ENCODE measurements at regions not wholly inside any gene's neighbourhood (a gene's known extent, or its start where the extent isn't known, plus 50 kb on each side); places are given as distances from the start of the nearest gene placed in this dataset.

DNA sequence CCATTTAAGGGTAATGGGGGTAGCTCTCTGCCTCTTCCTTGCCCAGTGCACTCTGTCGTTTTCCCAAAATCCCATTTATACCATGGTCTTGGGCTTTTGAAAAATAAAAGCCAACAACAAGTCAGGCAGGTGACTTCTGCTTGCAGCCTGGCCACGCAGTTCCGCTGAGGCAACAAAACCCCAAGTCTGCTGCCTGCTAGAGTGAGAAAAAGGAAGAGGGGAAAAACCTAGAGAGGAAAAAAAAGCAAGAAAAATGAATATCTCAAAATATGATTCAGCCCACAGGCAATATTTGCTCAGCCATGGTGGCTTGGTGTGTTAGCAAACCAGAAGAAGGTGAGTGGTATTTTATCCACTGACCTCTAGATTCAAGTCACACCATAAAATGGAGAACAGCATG, 148.2 kb upstream of the FSTL4 start:
- DNase-seq = no peak

- no peak for DNase-seq
These were observed 146.3 kb upstream of the FSTL4 start for GRCh38 chr5:133758641-133759040.

- no peak for DNase-seq
These were observed 145.1 kb upstream of the FSTL4 start for GRCh38 chr5:133757396-133757945.

- DNase-seq = no peak
These were observed 144.4 kb upstream of the FSTL4 start for GRCh38 chr5:133756756-133757155.

- no peak for DNase-seq
These were observed 143.7 kb upstream of the FSTL4 start for GRCh38 chr5:133756036-133756435.

DNA sequence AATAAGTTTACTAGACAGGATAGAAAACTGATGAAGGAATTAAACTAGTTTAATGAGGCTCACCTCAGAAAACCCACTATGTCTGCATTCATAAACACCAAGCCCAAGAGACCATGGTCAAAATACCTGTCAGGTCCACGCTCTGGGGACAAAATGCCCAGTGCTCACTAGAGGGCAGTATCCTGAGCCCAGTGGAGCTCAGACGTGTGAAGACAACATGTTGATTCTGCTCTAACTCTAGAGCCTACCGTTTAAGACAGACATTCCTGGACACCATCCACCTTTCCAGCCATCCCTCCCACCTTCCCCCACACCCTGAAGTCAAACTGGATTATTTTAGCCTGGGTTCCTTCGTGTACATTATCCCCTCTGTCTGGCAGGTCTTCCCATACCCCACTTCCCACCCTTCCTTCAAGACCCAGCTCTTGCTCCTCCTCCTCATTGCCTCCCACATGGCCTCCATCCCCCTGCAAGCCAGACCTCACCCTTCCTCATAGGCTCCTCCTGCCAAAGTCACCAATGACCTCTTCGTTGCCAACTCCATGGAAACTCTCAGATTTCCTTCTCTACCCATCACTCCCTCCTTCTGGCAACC, 142.3 kb upstream of the FSTL4 start:
- peak; percentile 8 for DNase-seq

GRCh38 chr5:133753856-133754255, 141.5 kb upstream of the FSTL4 start:
- no peak for DNase-seq

DNA sequence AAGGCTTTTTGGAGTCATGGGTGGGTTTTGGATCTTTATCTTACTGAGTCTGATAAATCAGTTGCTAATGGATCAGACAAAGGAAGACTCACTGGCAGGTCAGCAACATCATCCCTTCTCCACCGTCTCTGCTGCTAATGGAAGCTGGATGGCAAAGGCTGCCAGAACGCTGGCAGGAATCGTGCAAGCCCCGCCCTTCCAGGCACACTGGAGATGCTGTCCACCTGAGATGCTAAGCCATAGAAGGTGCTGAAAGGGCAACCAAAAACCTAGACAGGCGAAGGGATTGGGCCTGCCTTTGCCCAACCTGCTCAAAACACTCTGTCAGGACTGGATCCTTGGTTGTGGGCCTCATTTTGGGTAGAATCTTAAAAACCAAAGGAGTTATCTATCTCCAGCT, 139.5 kb upstream of the FSTL4 start:
- DNase-seq = no peak

GRCh38 chr5:133751421-133751820, 139.1 kb upstream of the FSTL4 start:
- no peak for DNase-seq

- no peak for DNase-seq
These were observed 138.5 kb upstream of the FSTL4 start for GRCh38 chr5:133750856-133751255.

DNA sequence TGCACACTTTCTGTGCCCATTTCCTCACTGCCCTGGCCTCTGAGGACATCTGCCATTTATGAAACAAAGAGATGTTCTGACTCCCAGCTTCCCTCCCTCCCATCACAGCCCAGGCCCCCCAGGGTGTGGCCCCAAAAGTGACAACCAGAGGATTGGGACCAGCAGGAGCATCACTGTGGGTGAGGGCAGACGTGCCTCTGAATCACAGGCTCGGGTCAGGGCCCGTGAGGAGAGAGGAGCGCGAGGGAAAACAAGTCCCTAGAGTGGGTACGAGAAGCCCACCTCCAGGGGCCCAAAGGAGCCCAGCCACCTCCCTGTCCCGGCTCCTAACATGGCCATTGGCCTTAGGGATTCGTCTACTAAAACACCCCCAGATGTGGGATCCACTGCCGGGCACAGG, 138.0 kb upstream of the FSTL4 start:
- DNase-seq = no peak

DNA sequence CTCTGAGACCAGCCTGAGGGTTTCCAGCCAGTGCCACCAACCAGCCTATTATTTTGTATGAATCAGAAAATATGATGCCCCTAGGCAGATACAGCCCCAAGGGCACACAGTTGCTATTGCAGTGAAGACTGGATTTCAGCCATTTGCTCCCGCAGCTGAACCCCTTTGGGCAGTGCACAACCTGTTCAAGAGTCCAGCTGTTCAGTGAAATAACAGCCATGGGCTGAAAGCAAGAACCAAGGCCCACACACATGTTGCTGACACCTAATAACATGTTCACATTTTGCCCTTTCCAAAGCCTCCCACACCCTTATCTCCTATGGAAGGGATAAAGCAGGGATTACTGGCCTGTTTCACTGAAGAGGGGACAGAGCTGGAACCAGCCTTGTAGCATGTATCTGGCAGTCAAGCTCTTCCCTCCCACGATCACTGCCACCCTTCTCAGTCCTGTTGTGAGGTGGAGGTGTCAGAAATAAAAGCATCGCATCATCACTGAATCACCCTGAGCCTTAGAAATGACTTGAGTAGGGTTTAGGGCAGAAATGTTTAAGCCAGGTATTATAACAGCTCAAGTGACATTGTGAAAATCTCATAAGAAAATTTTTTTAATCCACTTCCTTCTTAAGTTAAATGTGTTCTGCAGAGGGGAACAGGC, 137.1 kb upstream of the FSTL4 start:
- no peak for DNase-seq

DNA sequence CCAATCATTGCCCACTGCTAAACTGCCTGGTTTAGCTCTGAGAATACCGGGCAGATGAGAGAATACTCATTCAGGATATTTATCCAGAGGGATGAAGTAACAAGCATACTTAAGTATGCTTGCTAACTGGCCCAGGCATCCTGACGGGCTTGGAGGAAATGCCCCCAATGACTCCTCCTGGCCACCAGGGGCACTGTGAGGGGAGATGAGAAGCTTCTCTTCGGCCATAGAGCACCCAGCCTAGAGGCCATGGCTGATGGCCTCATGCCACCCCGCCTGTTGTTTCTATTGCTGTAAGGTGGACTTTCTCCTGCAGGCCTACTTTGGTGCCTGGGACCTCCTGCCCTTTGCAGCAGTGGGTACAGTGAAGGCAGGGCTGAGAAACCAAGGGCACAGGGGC, 134.5 kb upstream of the FSTL4 start:
- DNase-seq = no peak

DNA sequence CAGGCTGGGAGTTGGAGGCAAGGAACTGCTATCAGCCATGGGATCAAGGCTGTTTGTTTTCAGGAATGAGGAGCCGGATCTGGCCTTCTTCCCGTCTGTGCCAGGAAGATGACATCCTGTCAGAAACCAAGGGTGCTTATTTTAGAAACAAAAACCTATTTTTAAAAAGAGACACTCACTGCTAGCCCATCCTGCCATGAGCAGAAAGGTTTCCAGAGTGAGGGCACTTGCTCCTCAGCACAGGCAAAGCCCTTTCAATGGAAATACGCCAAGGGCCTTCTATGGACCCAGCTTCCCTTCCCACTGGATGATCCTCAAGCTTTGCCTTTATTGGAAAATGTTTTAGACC, 132.6 kb upstream of the FSTL4 start:
- DNase-seq = no peak

DNA sequence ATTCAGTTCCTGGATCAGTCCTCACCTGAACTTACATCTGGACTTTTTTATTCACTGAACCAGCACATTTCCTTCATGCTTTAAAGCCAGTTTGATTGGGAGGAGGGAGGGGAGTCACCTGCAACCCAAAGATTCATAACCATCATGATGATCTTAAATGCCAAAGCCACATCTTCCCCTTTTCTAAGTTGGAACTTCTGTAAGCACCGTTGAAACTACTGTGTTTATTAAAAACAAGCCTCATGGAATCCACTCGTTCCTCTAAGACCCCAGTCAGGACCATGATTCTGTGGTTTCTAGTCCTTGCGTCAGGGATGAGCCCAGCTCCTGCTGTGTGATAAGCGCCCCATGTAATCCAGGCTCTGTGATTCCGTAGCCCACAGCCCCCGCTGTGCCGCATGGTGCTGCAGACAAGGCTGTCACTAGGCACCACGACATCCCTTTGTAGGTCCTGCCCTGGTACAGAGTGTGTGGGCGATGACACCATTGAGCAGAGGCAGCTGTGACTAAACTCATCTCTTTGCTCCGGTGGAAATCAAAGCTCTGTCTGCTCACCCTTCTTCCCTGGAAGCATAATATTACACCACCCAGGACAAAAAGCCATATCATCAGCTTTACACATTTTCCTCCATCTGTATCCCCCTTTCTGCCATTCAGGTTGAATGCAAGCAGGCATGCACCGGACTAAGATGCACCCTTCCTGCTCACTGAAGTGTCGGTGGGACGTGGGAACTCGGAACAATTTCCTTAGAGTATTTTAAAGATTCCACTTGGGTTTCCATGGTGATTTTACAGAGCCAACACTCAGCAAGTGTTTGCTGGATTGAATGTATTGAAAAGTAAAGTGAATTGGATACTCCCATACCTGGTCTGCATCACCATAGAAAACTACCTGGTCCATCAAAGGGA, 132.0 kb upstream of the FSTL4 start:
- DNase-seq = no peak

DNA sequence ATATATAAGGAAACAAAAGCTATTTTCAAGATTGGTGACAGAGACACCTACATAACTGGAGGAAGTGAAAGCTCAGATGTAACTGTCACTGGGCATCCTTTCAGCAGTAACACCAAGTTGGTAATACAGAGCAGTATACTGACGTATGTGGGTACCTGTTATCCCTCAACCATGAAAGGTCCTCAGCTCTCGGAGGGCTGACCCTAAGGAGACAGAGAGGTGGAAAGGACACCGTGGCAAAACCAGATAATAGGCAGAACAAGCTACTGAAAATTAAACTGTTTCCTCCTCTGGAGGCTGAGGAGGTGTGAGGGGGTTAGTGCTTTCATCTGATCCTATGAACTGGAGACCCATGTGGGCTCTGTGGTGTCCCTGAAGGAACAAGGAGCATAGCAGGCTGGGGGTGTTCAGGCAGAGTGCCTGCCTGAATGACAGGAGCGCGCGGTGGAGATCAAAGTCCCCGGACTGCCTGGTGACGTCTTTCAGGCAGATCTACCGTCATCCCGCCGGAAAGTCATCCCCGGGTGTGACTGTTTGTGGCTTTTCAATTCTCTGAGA, 130.2 kb upstream of the FSTL4 start:
- DNase-seq = no peak

DNA sequence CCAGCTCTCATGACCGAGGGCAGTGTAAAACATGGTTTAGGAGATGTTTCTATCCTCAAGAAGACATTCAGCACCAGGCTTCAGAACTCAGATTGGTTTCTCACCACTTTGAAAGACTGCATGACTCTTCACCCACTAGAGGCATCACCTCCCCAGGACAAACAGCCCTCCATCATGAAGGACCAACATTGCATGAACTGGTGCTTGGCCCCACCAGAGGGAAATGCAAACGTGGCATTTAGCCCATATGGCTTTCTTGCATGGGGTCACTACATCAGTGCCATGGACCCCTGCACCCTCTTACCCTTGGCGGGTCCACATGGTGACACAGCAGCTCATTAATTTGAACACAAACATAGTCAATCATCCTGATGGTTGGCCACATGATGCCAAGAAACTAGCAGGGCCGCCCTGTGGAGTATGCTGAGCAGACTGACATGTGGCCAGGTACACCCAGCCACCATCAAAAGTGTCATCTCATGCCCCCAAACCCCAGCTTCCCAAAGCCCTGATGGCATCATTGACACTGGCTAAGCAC, 129.5 kb upstream of the FSTL4 start:
- DNase-seq = no peak

DNA sequence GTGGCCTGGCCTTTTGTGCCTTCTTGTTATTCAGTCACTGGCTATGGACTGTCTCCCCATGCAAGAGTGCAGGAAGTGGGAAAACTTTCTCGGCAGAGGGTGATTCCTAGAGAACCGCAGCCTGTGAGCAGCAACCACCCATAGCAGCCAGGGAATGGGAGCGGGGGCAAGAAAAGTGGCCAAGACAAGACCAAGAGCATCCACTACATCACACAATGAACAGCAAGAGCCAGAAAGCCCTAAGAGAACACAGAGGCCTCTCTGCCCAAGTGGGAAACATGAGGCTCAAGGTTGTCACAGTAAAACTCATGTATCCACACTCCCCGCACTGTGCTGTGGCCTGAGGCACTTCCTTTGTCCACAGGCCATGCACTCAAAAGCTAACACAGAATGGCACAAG, 129.1 kb upstream of the FSTL4 start:
- no peak for DNase-seq

DNA sequence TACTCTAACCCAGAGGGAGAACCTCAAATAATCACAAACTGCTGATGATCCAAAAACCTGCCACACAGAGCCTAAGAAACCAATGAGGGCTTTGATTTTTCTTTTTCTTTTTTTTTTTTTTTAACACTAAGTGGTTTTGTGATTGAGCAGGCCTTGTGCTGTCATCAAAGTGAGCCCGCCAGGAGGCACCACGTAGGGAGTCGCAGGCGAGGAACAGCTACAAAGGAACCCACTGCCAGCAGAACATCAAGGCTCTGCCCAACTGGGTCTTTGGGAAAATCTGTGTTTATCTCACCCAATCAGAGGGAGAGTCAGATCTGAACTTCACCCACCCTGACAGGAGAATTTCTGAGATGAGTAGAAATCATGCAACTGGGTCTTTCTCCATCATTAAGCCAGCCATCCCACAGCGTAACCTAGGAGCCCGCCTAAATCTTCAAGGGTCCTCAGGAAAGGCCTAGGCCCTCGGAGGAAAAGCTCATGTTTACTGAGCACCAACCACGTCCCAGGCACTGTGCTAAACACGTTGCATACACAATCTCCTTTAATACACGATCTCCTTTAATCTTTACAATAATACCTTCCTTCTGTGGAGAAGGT, 126.9 kb upstream of the FSTL4 start:
- DNase-seq = no peak

- DNase-seq = no peak
These were observed 125.9 kb upstream of the FSTL4 start for GRCh38 chr5:133738271-133738670.

- DNase-seq = no peak
These were observed 124.2 kb upstream of the FSTL4 start for GRCh38 chr5:133736512-133736911.

DNA sequence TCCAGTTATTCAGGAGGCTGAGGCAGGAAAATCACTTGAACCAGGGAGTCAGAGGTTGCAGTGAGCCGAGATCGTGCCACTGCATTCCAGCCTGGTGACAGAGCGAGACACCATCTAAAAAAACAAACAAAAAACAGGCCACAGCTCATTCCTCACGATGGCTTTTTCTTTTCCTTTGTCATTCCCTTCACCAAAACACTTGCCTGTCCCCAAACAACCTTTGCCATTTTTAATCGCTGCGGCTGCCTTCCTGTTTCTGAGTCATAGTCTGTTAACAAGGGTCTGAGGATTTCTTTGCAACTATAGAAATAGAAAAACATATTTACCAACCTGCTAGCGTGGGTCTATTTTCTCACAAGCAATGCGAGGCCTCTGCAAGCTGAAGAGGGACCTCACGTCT, 123.0 kb upstream of the FSTL4 start:
- DNase-seq = no peak

GRCh38 chr5:133734916-133735315, 122.6 kb upstream of the FSTL4 start:
- DNase-seq = no peak

Data from CD4-positive, alpha-beta T cell treated with Interleukin-17A for 1 hour (primary cell).